Mucosa of descending colon (tissue), 3 donors: ENCODE measurements at regions not wholly inside any gene's neighbourhood (a gene's known extent, or its start where the extent isn't known, plus 50 kb on each side); places are given as distances from the start of the nearest gene placed in this dataset.
A peak's percentile ranks its signal among the peaks of the same experiment; 100 is the strongest.
"Not testable (repeated sequence)": the region's sequence is repeated elsewhere in the genome, so short reads cannot be mapped to it uniquely, and the experiment has no call there.

Experiments
- ATAC-seq: fragments of 200-7000 bp; cut with Tn5 transposase; one replicate; pipeline ENCODE4 v1.9.1; 2020; ENCODE audit warnings: mild to moderate bottlenecking, moderate library complexity
- DNase-seq, 3 donors: peaks; one replicate each; pipeline ENCODE4 v3.0.0-alpha.2; 2020
- H3K36me3 ChIP-seq: fragments of 200-600 bp; one replicate; pipeline ENCODE4 v1.8.0; 2021; ENCODE audit warnings: low read depth, mild to moderate bottlenecking
- H3K4me1 ChIP-seq: fragments of 200-600 bp; one replicate; pipeline ENCODE4 v1.8.0; 2021; ENCODE audit warnings: low read depth, mild to moderate bottlenecking
- H3K4me3 ChIP-seq: fragments of 200-600 bp; one replicate; pipeline ENCODE4 v1.8.0; 2021; ENCODE audit warnings: mild to moderate bottlenecking
- H3K9me3 ChIP-seq: fragments of 200-600 bp; one replicate; pipeline ENCODE4 v1.8.0; 2021; ENCODE audit warnings: mild to moderate bottlenecking
- intact Hi-C, 2 donors: fragments of 100-400 bp; cut with DNase I in 1 of 2; cut with micrococcal nuclease in 1 of 2; formaldehyde crosslinking; loops; one replicate each; pipeline versions ENCODE4 v1.11.0 to v1.11.1; 2022; cut with DNase I, micrococcal nuclease
- TF ChIP-seq, protein P1 (sequence below): fragments of 200-600 bp; IDR thresholded peaks from one replicate; pipeline ENCODE4 v1.8.0; 2022; ENCODE audit warnings: antibody characterized with exemption, mild to moderate bottlenecking
- donor health status: DM: no; HTN: no; CAD: no; lungs with moderate emphysema.
- donor health status: DM: no; HTN: no; CAD: no.
- donor health status: DM: no; HTN: yes; CAD: no.

DNA sequence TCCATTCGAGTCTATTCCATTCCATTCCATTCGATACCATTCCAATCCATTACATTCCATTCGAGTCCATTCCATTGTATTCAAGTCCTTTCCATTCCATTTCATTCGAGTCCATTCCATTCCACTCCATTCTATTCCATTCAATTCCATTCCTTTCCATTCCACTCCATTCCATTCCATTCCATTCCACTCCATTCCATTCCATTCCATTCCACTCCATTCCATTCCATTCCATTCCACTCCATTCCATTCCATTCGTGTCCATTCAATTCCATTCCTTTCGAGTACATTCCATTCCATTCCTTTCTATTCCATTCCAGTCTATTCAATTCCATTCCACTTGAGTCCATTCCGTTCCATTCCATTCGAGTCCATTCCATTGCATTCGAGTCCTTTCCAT, 4805.2 kb upstream of the OR11H1 start:
- H3K4me1 ChIP-seq, intact Hi-C loops, DNase-seq, H3K4me3 ChIP-seq, H3K36me3 ChIP-seq: not testable (repeated sequence)
- ATAC-seq = peak; percentile 7
- H3K9me3 ChIP-seq = peaks cover 71% of the 10 kb centered on the region

DNA sequence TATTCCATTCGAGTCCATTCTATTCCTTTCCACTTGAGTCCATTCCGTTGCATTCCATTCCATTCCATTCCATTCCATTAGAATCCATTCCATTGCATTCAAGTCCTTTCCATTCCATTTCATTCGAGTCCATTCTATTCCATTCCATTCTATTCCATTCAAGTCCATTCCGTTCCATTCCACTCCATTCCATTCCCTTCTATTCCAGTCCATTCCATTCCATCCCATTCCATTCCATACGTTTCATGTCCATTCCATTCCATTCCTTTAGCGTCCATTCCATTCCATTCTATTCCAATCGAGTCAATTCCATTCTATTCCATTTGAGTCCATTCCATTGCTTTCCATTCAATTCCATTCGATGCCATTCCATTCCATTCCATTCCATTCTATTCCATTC, 4804.0 kb upstream of the OR11H1 start:
- H3K4me1 ChIP-seq, ATAC-seq, H3K4me3 ChIP-seq, H3K36me3 ChIP-seq, intact Hi-C loops, DNase-seq: not testable (repeated sequence)
- peaks cover 78% of the 10 kb centered on the region for H3K9me3 ChIP-seq

DNA sequence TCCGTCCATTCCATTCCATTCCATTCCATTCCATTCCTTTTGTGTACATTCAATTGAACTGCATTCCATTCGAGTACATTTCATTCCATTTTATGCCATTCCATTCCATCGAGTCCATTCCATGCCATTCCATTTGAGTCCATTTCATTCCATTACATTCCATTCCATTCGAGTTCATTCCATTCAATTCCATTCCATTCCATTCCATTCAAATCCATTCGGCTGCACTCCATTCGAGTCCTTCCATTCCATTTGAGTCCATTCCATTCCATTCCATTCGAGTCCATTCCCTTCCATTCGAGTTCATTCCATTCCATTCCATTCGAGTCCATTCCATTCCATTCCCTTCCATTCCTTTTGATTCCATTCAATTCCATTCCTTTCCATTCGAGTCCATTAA, 4800.6 kb upstream of the OR11H1 start:
- peaks cover 84% of the 10 kb centered on the region for H3K9me3 ChIP-seq
- H3K4me3 ChIP-seq = no peak overlapping the region
- no peak for DNase-seq
- intact Hi-C loops = no loop called here
- no peaks in the 10 kb centered on the region for H3K36me3 ChIP-seq
- TF ChIP-seq, protein P1, sequence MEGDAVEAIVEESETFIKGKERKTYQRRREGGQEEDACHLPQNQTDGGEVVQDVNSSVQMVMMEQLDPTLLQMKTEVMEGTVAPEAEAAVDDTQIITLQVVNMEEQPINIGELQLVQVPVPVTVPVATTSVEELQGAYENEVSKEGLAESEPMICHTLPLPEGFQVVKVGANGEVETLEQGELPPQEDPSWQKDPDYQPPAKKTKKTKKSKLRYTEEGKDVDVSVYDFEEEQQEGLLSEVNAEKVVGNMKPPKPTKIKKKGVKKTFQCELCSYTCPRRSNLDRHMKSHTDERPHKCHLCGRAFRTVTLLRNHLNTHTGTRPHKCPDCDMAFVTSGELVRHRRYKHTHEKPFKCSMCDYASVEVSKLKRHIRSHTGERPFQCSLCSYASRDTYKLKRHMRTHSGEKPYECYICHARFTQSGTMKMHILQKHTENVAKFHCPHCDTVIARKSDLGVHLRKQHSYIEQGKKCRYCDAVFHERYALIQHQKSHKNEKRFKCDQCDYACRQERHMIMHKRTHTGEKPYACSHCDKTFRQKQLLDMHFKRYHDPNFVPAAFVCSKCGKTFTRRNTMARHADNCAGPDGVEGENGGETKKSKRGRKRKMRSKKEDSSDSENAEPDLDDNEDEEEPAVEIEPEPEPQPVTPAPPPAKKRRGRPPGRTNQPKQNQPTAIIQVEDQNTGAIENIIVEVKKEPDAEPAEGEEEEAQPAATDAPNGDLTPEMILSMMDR = no peak
- peak; percentile 6 for ATAC-seq
- no peaks in the 10 kb centered on the region for H3K4me1 ChIP-seq

DNA sequence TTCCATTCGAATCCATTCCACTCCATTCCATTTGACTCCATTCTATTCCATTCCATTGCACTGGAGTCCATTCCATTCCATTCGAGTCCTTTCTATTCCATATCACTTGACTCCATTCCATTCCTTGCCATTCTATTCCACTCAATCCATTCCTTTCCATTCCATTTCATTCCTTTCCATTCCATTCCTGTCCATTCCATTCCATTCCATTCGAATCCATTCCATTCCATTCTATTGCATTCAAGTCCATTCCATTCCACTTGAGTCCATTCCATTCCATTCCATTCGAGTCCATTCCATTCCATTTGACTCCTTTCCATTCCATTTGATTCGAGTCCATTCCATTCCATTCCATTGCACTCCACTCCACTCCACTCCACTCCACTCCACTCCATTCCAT, 4798.0 kb upstream of the OR11H1 start:
- H3K36me3 ChIP-seq, H3K4me1 ChIP-seq, H3K4me3 ChIP-seq, DNase-seq, intact Hi-C loops: not testable (repeated sequence)
- peaks cover 89% of the 10 kb centered on the region for H3K9me3 ChIP-seq
- ATAC-seq = peak; percentile 5

DNA sequence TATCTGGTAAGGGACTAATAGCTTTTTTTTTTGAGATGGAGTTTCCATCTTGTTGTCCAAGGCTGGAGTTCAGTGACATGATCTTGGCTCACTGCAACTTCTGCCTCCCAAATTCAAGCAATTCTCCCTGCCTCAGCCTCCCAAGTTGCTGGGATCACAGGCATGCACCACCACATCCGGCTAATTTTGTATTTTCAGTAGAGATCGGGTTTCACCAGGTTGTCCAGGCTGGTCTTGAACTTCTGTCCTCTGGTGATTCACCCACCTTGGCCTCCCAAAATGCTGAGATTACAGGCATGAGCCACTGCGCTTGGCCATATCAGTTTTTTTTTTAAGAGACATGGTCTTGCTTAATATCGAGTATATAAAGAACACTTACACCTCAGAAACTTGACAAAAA, 4797.3 kb upstream of the OR11H1 start:
- intact Hi-C loops, ATAC-seq, DNase-seq: not testable (repeated sequence)

DNA sequence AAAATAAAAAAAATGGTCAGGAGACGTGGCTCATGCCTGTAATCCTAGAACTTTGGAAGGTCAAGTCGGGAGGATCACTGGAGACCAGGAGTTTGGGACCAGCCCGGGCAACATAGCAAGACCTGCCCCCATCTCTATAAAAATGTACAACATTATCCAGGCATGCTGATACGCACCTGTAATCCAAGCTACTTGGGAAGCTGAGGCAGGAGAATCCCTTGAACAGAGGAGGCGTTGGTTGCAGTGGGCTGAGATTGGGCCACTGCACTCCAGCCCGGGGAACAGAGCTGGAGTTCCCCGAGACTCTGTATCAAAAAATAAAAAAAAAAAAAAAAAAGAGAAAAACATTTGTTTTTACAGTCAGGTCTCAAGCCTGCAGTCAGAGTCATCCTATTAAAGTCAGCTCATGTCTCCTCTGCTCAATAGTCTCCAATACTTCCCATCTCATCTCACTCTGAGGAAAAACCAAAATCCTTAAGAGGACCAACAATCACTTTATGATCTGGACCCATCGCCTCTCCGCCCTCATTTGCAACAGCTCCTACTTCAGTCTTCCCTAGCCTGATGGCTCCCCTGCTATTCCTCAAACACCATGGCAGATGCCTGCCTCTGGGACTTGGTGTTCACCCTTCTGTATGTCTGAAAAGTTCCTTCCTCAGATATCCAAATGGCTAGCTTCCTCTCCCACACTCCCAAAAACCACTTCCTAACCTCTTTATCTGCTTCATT, 4796.6 kb upstream of the OR11H1 start:
- DNase-seq, H3K36me3 ChIP-seq, H3K4me3 ChIP-seq, intact Hi-C loops, H3K4me1 ChIP-seq: not testable (repeated sequence)
- peaks cover 86% of the 10 kb centered on the region for H3K9me3 ChIP-seq
- peak; percentile 5 for ATAC-seq

More for the DNA sequence above, 4797.3 kb upstream of the OR11H1 start:
- not testable (repeated sequence) for H3K4me3 ChIP-seq, H3K36me3 ChIP-seq, H3K4me1 ChIP-seq
- H3K9me3 ChIP-seq = peaks cover 90% of the 10 kb centered on the region

DNA sequence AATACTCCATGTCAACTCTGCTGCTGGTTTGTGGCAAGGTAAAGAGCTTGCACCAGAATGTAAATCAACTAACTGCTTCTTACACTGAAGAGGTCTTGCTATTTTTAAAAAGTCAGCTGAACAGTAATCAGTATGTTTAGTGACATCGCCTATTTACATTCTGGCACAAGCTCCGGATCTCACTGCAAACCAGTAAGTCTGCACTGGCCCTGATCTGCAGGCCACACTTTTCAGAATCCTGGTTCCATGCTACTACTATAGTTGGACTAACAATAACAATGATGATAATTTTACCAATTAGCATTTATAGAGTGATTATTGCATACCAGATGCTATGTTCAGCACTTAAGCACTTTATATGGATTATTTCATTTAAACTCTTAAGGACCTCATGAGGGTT, 4792.9 kb upstream of the OR11H1 start:
- DNase-seq, H3K4me1 ChIP-seq, H3K4me3 ChIP-seq, H3K36me3 ChIP-seq, intact Hi-C loops: not testable (repeated sequence)
- peaks cover 70% of the 10 kb centered on the region for H3K9me3 ChIP-seq
- peak; percentile 11 for ATAC-seq

DNA sequence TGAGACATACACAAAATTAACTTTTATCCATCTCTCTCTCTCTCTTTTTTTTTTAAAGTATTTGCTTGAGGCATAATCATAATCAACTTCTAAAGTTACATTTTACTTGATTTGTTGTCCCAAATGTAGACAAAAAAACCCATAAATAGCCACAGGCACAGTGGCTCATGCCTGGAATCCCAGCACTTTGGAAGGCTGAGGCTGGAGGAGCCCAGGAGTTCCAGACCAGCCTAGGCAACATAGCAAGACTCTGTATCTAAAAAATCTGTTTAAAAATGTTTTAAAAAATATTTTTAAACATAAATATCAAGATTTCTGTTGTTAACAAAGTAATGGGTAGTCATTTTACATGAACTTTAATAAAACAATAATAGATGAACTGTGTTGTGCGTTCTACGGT, 4791.1 kb upstream of the OR11H1 start:
- H3K4me3 ChIP-seq, ATAC-seq, DNase-seq, H3K4me1 ChIP-seq, intact Hi-C loops, H3K36me3 ChIP-seq: not testable (repeated sequence)
- peaks cover 62% of the 10 kb centered on the region for H3K9me3 ChIP-seq

DNA sequence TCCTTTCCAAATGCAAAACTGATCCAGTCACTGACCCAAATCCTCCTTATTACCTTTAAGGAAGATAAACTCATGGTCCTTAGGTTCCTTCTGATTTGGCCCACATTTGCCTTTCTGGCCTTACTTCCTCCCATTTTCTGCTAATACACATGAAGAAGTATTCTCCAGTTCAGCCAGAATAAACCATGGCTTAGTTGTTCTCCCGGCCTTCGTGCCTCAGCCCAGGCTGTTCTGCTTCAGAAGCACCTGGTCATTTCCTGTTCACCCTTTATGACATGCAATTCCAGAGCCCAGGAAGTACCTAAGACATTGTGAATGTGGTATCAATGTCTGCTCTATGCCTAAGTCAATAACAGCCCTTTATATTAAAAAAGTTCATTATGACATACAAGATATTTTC, 4790.1 kb upstream of the OR11H1 start:
- DNase-seq, ATAC-seq, H3K4me3 ChIP-seq, H3K4me1 ChIP-seq, intact Hi-C loops, H3K36me3 ChIP-seq: not testable (repeated sequence)
- H3K9me3 ChIP-seq = peaks cover 64% of the 10 kb centered on the region

DNA sequence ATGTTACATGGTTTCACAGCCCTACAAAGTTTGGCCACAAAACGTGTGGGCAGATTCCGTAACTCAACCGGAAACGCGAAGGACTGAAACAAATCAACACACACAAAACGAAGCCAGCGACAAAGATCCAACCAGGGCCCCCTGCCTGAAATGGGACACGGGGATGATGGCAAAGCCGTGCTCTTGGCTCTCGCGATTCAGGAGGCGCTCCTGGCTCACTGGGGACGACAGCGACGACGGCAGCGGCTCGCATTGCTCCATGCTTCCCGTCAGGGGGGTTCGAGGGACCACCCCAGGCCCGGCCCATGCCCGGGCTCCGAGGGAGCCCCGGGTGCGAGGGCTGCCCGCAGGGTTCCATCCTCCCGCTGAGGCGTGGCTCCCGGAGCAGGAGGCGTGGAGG, 4786.8 kb upstream of the OR11H1 start:
- Histone ChIP-seq H3K4me1 (no peaks in the 10 kb centered on the region), H3K4me3 (no peak overlapping the region), H3K36me3 (no peaks in the 10 kb centered on the region), H3K9me3 (peaks cover 51% of the 10 kb centered on the region)
- intact Hi-C loops = no loop called here
- no peak for ATAC-seq
- peak in 2 of 3 donors; percentile 28 to 65 for DNase-seq
- TF ChIP-seq, protein P1 = no peak

DNA sequence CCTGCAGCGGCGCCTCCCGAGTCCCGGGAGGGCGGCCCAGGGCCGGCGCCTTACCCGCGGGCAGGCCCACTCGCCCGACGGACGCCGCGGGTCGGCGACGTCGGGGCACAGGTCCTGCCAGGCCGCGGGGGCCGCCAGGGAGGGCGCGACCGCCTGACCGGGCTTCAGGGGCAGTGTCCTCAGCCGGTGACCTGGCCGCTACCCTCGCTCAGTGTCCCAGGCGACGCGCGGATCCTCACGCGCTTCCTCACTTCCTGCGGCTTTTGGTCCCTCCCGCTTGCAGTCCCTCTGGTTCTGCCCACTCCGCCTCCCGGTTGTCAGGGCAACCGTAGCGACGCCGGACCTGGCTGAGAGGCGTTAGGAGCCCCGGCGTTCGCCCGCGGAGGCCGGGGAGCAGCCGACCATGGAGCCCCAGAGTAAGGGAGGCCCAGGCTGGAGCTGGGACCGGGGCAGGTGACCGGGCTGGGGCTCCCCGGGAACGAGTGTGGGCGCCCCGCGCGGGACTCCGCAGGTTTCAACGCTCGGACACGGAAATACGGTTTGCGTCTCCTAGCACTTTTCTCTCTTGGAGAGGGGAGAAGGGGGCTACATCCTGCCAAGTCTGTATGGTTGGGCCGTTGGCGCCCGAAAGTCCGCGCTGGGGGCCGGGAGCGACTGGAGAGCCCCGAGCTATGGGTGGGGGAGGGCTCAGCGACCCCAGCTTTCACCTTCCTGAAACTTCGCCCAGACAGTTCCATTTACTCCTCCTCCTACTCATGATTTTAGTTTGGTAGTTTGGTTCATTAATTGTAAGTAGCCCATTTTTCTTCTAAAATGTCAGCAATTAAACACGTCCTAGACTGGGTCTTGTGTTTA, 4786.0 kb upstream of the OR11H1 start:
- H3K36me3 ChIP-seq, intact Hi-C loops, H3K4me3 ChIP-seq, H3K4me1 ChIP-seq: not testable (repeated sequence)
- peak; percentile 40 for ATAC-seq
- peak in 1 of 3 donors; percentile 61 for DNase-seq
- peaks cover 49% of the 10 kb centered on the region for H3K9me3 ChIP-seq

DNA sequence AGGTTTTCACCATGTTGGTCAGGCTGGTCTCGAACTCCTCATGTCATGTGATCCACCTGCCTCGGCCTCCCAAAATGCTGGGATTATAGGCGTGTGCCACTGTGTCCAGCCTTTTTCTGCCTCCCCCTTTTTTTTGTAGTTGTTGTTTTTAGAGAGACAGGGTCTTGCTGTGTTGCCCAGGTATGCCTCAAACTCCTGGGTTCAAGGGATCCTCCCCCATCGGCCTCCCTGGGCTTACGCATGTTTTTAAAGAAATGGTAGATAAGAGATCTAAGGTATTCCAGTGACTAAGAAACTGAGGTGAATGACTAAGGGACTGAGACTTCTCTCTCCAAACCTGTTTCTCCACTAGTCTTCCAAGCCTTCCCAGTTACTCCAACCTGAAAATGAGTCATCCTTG, 4781.6 kb upstream of the OR11H1 start:
- H3K9me3 ChIP-seq = peaks cover 63% of the 10 kb centered on the region
- DNase-seq, H3K4me3 ChIP-seq, H3K4me1 ChIP-seq, ATAC-seq, intact Hi-C loops, H3K36me3 ChIP-seq: not testable (repeated sequence)
